OCI-LY7 (cell line): ENCODE measurements at regions not wholly inside any gene's neighbourhood (a gene's known extent, or its start where the extent isn't known, plus 50 kb on each side); places are given as distances from the start of the nearest gene placed in this dataset.

ENCODE experiments used
- BruUV-seq: library from RNA; stranded (reverse); fragments of 400-500 nt; replicated peaks from 2 replicates; lab custom pipeline; 2021; lab: Mats Ljungman, UMichigan
- CTCF ChIA-PET: fragments of 300-600 bp; sonication (Branson Sonifier 250); formaldehyde crosslinking; loops from one replicate; lab custom pipeline; 2022; ENCODE audit warnings: antibody characterized with exemption; ENCODE audit not compliant: unreplicated experiment; lab: Charles Lee
- POLR2A ChIA-PET: fragments of 300-600 bp; sonication (Branson Sonifier 250); formaldehyde crosslinking; loops from one replicate; lab custom pipeline; 2022; ENCODE audit warnings: antibody characterized with exemption; lab: Charles Lee
- DNase-seq: peaks from one replicate; pipeline ENCODE4 v3.0.0-alpha.2; 2015; ENCODE audit warnings: low spot score
- H2AFZ ChIP-seq: fragments of 200-600 bp; sonication (generic), shearing (Covaris generic); 2 replicates; pipeline ENCODE4 v1.6.1; 2014; ENCODE audit warnings: mild to moderate bottlenecking, antibody characterized with exemption, low read length, moderate library complexity
- H3K27ac ChIP-seq: fragments of 200-600 bp; sonication (generic); 2 replicates; pipeline ENCODE4 v1.5.1; 2014; ENCODE audit warnings: mixed run types, low read depth, mild to moderate bottlenecking, moderate library complexity, low read length, inconsistent platforms; ENCODE audit not compliant: poor library complexity, severe bottlenecking
- H3K36me3 ChIP-seq: fragments of 200-600 bp; sonication (generic); 2 replicates; pipeline ENCODE4 v1.6.1; 2014; ENCODE audit warnings: mild to moderate bottlenecking, antibody characterized with exemption, low read length, moderate library complexity, mixed read lengths; ENCODE audit not compliant: insufficient read depth
- H3K4me1 ChIP-seq: fragments of 200-600 bp; sonication (generic); 2 replicates; pipeline ENCODE4 v1.5.1; 2014; ENCODE audit warnings: mild to moderate bottlenecking, low read length; ENCODE audit not compliant: insufficient read depth, poor library complexity, severe bottlenecking
- H3K4me2 ChIP-seq: fragments of 200-600 bp; sonication (generic); 2 replicates; pipeline ENCODE4 v1.6.1; 2014; ENCODE audit warnings: mild to moderate bottlenecking, low read length
- H3K4me3 ChIP-seq: fragments of 200-600 bp; sonication (generic); 2 replicates; pipeline ENCODE4 v1.5.1; 2014; ENCODE audit warnings: mild to moderate bottlenecking, low read depth, low read length; ENCODE audit not compliant: poor library complexity, severe bottlenecking
- H3K79me2 ChIP-seq: fragments of 200-600 bp; sonication (generic); 2 replicates; pipeline ENCODE4 v1.6.1; 2016; ENCODE audit warnings: low read depth, mild to moderate bottlenecking, low read length, moderate library complexity, mixed read lengths; ENCODE audit not compliant: insufficient read depth
- H3K9me2 ChIP-seq: fragments of 200-600 bp; sonication (generic); 2 replicates; pipeline ENCODE4 v1.6.1; 2016; ENCODE audit warnings: mild to moderate bottlenecking, low read length, mixed read lengths; ENCODE audit not compliant: insufficient read depth
- H3K9me3 ChIP-seq: fragments of 200-600 bp; sonication (generic); 2 replicates; pipeline ENCODE4 v1.6.1; 2014; ENCODE audit warnings: mild to moderate bottlenecking, mixed run types, low read length, mixed read lengths
- H4K20me1 ChIP-seq: fragments of 200-600 bp; sonication (generic); 2 replicates; pipeline ENCODE4 v1.6.1; 2014; ENCODE audit warnings: mild to moderate bottlenecking, antibody characterized with exemption, low read length, moderate library complexity, mixed read lengths; ENCODE audit not compliant: insufficient read depth
- EZH2phosphoT487 ChIP-seq: fragments of 200-600 bp; sonication (generic); IDR thresholded peaks from 2 replicates; pipeline ENCODE4 v1.6.1; 2018; ENCODE audit warnings: low read depth, borderline replicate concordance, mild to moderate bottlenecking, mixed run types, antibody characterized with exemption, low read length, moderate library complexity, mixed read lengths
- intact Hi-C: fragments of 100-400 bp; cut with micrococcal nuclease; formaldehyde crosslinking; loops from one replicate; pipeline ENCODE4 v1.10.0; 2022; ENCODE audit not compliant: unreplicated experiment
- TF ChIP-seq, protein P1 (sequence below): fragments of 200-600 bp; sonication (generic); conservative IDR thresholded peaks from 2 replicates; pipeline ENCODE4 v1.5.1; 2014; ENCODE audit warnings: mild to moderate bottlenecking, antibody characterized with exemption, low read length, moderate library complexity, mixed read lengths

DNA sequence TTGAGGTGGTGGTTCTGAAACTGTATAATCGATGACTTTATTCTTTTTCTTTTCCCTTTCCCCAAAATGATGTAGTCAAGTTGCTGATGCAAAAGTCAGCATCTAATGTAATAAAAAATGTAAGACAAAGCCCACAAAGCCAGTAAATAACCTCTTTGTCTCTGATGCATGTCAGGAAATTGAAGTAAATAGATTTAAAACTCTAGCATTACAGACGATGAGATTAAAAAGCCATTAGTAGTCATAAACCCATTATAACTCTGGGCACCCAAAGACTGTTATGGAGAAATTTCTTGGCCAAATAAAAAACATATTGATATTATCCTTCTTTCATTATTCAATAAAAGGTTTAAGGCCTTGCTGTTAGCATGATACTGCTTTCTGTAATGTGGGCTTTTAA, 548.7 kb downstream of the TUSC1 start:
- POLR2A ChIA-PET, result interaction anchor here (0.8 kb wide), 1 partner anchor 500 kb away, joined by 3 read pairs; no protein-coding TSS in a partner anchor
- Histone ChIP-seq H3K9me3 (no peaks in the 10 kb centered on the region), H3K4me1 (no peaks in the 10 kb centered on the region), H3K36me3 (no peaks in the 10 kb centered on the region), H3K4me2 (no peak overlapping the region), H3K9me2 (no peaks in the 10 kb centered on the region), H3K4me3 (no peak overlapping the region), H3K27ac (no peak overlapping the region), H2AFZ (no peak overlapping the region), H4K20me1 (no peaks in the 10 kb centered on the region), H3K79me2 (no peaks in the 10 kb centered on the region)
- CTCF ChIA-PET, result no interaction called here
- intact Hi-C loops, result no loop called here
- no peak for DNase-seq
- no TSS peak for BruUV-seq
- TF ChIP-seq, protein P1, sequence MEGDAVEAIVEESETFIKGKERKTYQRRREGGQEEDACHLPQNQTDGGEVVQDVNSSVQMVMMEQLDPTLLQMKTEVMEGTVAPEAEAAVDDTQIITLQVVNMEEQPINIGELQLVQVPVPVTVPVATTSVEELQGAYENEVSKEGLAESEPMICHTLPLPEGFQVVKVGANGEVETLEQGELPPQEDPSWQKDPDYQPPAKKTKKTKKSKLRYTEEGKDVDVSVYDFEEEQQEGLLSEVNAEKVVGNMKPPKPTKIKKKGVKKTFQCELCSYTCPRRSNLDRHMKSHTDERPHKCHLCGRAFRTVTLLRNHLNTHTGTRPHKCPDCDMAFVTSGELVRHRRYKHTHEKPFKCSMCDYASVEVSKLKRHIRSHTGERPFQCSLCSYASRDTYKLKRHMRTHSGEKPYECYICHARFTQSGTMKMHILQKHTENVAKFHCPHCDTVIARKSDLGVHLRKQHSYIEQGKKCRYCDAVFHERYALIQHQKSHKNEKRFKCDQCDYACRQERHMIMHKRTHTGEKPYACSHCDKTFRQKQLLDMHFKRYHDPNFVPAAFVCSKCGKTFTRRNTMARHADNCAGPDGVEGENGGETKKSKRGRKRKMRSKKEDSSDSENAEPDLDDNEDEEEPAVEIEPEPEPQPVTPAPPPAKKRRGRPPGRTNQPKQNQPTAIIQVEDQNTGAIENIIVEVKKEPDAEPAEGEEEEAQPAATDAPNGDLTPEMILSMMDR, result no peak
- no peak for TF ChIP-seq EZH2phosphoT487

DNA sequence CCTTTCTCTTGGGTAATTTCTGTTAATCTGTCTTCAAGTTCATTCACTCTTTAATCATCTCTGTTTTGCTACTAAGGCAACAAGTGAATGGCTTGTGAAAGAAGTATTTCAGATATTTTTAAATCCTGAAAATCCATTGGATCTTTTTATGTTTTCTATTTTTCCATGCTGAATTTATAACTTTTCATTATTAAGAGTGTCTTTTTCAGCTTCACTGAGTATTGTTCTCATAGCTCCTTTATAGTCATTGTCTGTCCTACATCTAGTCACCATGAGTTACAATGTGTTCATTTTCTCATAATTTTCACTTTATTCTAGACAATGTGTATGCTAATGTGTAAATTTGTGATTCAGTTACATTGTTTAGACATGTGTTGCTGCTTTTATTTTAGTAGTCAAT, 556.4 kb downstream of the TUSC1 start:
- Histone ChIP-seq H4K20me1 (no peaks in the 10 kb centered on the region), H3K9me2 (no peaks in the 10 kb centered on the region), H3K9me3 (no peaks in the 10 kb centered on the region), H3K4me1 (no peaks in the 10 kb centered on the region), H2AFZ (no peak overlapping the region), H3K4me3 (no peak overlapping the region), H3K36me3 (no peaks in the 10 kb centered on the region), H3K27ac (no peak overlapping the region), H3K4me2 (no peak overlapping the region), H3K79me2 (no peaks in the 10 kb centered on the region)
- no TSS peak for BruUV-seq
- ChIA-PET POLR2A (no interaction called here), CTCF (no interaction called here)
- intact Hi-C loops, result no loop called here
- no peak for DNase-seq
- no peak for TF ChIP-seq EZH2phosphoT487

DNA sequence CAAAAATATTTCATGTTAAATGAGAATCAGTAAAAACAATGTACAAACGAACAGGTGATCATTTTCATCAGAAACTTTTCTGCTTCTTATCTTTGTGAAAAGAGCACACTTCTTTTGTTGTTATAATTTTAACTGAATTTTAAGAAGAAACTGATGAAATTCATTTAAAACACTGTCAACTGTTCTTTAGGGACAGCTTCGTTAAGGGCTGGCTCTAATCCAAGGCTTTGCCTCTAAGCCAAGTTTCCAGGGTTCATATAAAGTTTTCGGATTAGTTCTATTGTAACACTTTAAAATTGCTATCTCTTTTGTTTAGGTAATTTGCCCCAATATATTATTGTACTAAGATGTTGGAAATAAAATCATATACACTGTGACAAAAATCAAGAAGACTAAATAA, 559.2 kb downstream of the TUSC1 start:
- Histone ChIP-seq H3K4me3 (no peak overlapping the region), H3K27ac (no peak overlapping the region), H2AFZ (no peak overlapping the region), H3K9me3 (no peaks in the 10 kb centered on the region), H4K20me1 (no peaks in the 10 kb centered on the region), H3K36me3 (no peaks in the 10 kb centered on the region), H3K9me2 (no peaks in the 10 kb centered on the region), H3K79me2 (no peaks in the 10 kb centered on the region), H3K4me1 (no peaks in the 10 kb centered on the region), H3K4me2 (no peak overlapping the region)
- ChIA-PET POLR2A (no interaction called here), CTCF (no interaction called here)
- no peak for DNase-seq
- intact Hi-C loops, result no loop called here
- TF ChIP-seq, protein P1, result no peak
- TF ChIP-seq EZH2phosphoT487, result no peak
- BruUV-seq, result no TSS peak
